Smooth muscle cell (in vitro differentiated cells): ENCODE measurements at regions not wholly inside any gene's neighbourhood (a gene's known extent, or its start where the extent isn't known, plus 50 kb on each side); places are given as distances from the start of the nearest gene placed in this dataset.

ENCODE experiments used
- DNase-seq: peaks from one replicate; lab custom pipeline; 2025; ENCODE audit not compliant: unreplicated experiment; lab: John Stamatoyannopoulos, UW
- H2AFZ ChIP-seq: fragments of 200-600 bp; sonication (generic); 2 replicates; pipeline ENCODE4 v1.6.0; 2016; ENCODE audit warnings: antibody characterized with exemption, low read depth, mild to moderate bottlenecking
- H3F3A ChIP-seq: fragments of 200-600 bp; sonication (generic); 2 replicates; pipeline ENCODE4 v1.6.0; 2017; ENCODE audit warnings: antibody characterized with exemption, low read depth
- H3K27ac ChIP-seq: fragments of 200-600 bp; sonication (generic); 2 replicates; pipeline ENCODE4 v1.5.1; 2016; ENCODE audit warnings: low read depth, mild to moderate bottlenecking
- H3K27me3 ChIP-seq: fragments of 200-600 bp; sonication (generic); 2 replicates; pipeline ENCODE4 v1.6.1; 2016; ENCODE audit warnings: low read depth, mild to moderate bottlenecking
- H3K36me3 ChIP-seq: fragments of 200-600 bp; sonication (generic); 2 replicates; pipeline ENCODE4 v1.5.1; 2016; ENCODE audit warnings: low read depth
- H3K4me1 ChIP-seq: fragments of 200-600 bp; sonication (generic); 2 replicates; pipeline ENCODE4 v1.5.1; 2016; ENCODE audit warnings: low read depth
- H3K4me2 ChIP-seq: fragments of 200-600 bp; sonication (generic); 2 replicates; pipeline ENCODE4 v1.6.0; 2016; ENCODE audit warnings: mild to moderate bottlenecking
- H3K4me3 ChIP-seq: fragments of 200-600 bp; sonication (generic); 2 replicates; pipeline ENCODE4 v1.5.1; 2016; ENCODE audit warnings: mild to moderate bottlenecking
- H3K79me2 ChIP-seq: fragments of 200-600 bp; sonication (generic); 2 replicates; pipeline ENCODE4 v1.6.0; 2016; ENCODE audit warnings: low read depth, mild to moderate bottlenecking
- H3K9ac ChIP-seq: fragments of 200-600 bp; sonication (generic); 2 replicates; pipeline ENCODE4 v1.6.0; 2016; ENCODE audit warnings: low read depth
- H3K9me3 ChIP-seq: fragments of 200-600 bp; sonication (generic); replicated peaks from 2 replicates; pipeline ENCODE4 v1.5.1; 2016; ENCODE audit warnings: low read depth
- H4K20me1 ChIP-seq: fragments of 200-600 bp; sonication (generic); 2 replicates; pipeline ENCODE4 v1.6.0; 2016; ENCODE audit warnings: low read depth
- WGBS: methylation state at CpG from one replicate; pipeline ENCODE4 v1.1.7; 2016; ENCODE audit warnings: low lambda C conversion rate; 5-methylcytosine and 5-hydroxymethylcytosine counted together
- TF ChIP-seq, protein P1 (sequence below): fragments of 200-600 bp; sonication (generic); IDR thresholded peaks from 2 replicates; pipeline ENCODE4 v1.5.1; 2017; ENCODE audit warnings: borderline replicate concordance, mild to moderate bottlenecking, antibody characterized with exemption; ENCODE audit not compliant: insufficient read depth, poor library complexity, severe bottlenecking

DNA sequence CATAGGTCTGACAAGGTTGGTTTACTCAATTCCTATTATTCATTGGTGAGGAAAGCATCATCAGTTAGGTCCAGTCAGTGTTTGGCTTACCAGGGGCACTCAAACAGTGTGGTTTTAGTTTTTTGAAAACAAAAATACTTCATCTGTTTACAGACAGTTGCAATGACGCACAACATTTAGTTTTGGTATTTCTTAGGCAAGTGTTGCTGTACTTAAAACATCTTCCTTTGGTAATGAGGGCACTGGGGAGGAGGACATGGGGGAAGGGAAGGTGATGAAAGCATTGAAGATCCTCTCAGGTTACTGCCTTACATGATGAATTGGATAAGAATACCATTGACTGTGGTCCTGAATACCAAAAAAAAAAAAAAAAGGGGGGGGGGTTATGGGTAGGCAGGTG is 93.7 kb upstream of the MAOA start:
- Histone ChIP-seq H3K4me2 (no peak overlapping the region), H2AFZ (no peak overlapping the region), H4K20me1 (no peaks in the 10 kb centered on the region), H3K79me2 (no peaks in the 10 kb centered on the region), H3K27me3 (no peaks in the 10 kb centered on the region), H3K27ac (no peak overlapping the region), H3K36me3 (no peaks in the 10 kb centered on the region), H3K4me1 (peaks cover 4% of the 10 kb centered on the region), H3F3A (no peaks in the 10 kb centered on the region), H3K9ac (no peak overlapping the region), H3K4me3 (no peak overlapping the region), H3K9me3 (no peaks in the 10 kb centered on the region)
- no peak for DNase-seq
- WGBS, result 88% methylated on average over 1 of the region's 1 CpG
- TF ChIP-seq, protein P1, sequence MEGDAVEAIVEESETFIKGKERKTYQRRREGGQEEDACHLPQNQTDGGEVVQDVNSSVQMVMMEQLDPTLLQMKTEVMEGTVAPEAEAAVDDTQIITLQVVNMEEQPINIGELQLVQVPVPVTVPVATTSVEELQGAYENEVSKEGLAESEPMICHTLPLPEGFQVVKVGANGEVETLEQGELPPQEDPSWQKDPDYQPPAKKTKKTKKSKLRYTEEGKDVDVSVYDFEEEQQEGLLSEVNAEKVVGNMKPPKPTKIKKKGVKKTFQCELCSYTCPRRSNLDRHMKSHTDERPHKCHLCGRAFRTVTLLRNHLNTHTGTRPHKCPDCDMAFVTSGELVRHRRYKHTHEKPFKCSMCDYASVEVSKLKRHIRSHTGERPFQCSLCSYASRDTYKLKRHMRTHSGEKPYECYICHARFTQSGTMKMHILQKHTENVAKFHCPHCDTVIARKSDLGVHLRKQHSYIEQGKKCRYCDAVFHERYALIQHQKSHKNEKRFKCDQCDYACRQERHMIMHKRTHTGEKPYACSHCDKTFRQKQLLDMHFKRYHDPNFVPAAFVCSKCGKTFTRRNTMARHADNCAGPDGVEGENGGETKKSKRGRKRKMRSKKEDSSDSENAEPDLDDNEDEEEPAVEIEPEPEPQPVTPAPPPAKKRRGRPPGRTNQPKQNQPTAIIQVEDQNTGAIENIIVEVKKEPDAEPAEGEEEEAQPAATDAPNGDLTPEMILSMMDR, result no peak

DNA sequence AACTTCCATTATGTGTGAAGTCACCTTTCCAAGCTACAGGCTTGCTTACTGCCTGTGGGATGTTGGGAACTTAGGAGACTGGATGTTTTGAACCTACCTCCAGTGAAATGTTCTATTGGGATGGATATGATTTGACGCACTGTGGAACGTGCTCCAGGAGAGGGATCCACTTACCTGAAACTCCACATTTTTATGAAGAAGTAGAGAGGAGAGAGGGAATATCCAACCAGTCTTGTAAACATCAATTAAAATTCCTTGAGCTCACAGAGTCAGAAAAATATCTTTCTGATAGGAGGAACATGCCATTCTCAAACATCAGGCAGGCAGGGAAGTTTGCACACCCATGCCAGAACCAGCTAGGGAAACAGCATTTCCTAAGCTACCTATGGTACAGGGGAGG is 91.1 kb upstream of the MAOA start:
- Histone ChIP-seq H3K9me3 (no peaks in the 10 kb centered on the region), H3F3A (no peaks in the 10 kb centered on the region), H2AFZ (no peak overlapping the region), H3K36me3 (no peaks in the 10 kb centered on the region), H3K27ac (no peak overlapping the region), H3K4me1 (no peaks in the 10 kb centered on the region), H3K9ac (no peak overlapping the region), H4K20me1 (no peaks in the 10 kb centered on the region), H3K79me2 (no peaks in the 10 kb centered on the region), H3K4me3 (no peak overlapping the region), H3K27me3 (no peaks in the 10 kb centered on the region), H3K4me2 (no peak overlapping the region)
- TF ChIP-seq, protein P1, result no peak
- no peak for DNase-seq
- 82% methylated on average over 2 of the region's 2 CpGs for WGBS

DNA sequence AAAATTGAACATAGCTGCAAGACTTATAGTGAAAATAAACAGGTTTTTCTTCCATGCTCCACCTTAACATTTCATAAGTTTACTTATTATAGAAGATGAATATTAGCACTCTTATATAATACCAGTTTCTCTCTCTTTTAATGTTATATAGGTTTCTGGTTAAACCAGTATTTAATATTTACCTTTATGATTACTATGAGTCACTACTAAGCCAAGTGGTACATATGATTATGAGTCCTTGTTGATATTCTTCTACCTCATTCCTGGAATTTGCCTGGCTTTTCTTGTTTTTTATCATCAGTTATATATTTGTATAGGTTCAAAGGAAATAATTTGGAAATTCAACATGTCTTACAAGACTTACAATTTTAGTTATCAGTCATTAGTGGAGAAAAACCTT is 89.9 kb upstream of the MAOA start:
- Histone ChIP-seq H3K27me3 (no peaks in the 10 kb centered on the region), H3K4me3 (no peak overlapping the region), H3F3A (no peaks in the 10 kb centered on the region), H3K36me3 (no peaks in the 10 kb centered on the region), H3K27ac (no peak overlapping the region), H3K9me3 (no peaks in the 10 kb centered on the region), H3K9ac (no peak overlapping the region), H3K4me1 (no peaks in the 10 kb centered on the region), H3K4me2 (no peak overlapping the region), H3K79me2 (no peaks in the 10 kb centered on the region), H2AFZ (no peak overlapping the region), H4K20me1 (no peaks in the 10 kb centered on the region)
- no peak for DNase-seq
- TF ChIP-seq, protein P1, result no peak

DNA sequence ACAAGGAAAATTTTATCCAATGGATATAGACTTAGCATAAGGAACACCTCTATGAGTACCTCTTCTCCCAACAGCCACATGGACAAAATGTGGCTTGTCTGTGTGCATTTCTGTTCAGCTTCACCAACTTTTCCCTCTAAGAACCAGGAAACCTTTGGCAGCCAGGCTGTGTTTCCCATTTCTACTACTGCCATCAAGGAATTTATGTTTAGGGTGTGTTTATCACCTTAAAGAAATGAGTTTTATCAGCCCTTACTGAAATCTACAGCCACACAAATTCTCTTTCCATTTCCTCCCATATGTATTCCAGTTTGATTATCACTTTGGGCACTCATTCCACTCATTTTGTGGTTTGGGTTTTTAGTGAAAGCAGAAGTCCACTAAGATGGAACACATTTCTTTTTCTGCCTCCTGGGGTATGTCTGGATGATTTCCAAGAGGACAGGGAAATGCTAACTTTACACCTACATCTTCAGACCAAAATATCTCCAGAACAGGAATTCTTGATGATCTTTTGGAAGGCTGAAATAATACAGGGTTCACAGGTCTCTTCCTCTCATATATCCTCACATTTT is 82.6 kb upstream of the MAOA start:
- no peak overlapping the region for H3K4me2 ChIP-seq
- H3K79me2 ChIP-seq, result no peaks in the 10 kb centered on the region
- no peak overlapping the region for H3K27ac ChIP-seq
- no peaks in the 10 kb centered on the region for H4K20me1 ChIP-seq
- H3K9me3 ChIP-seq, result no peaks in the 10 kb centered on the region
- no peak for DNase-seq
- no peak overlapping the region for H2AFZ ChIP-seq
- H3K4me3 ChIP-seq, result no peak overlapping the region
- H3K4me1 ChIP-seq, result no peaks in the 10 kb centered on the region
- H3K27me3 ChIP-seq, result no peaks in the 10 kb centered on the region
- H3K36me3 ChIP-seq, result no peaks in the 10 kb centered on the region
- TF ChIP-seq, protein P1, result no peak
- H3F3A ChIP-seq, result no peaks in the 10 kb centered on the region
- no peak overlapping the region for H3K9ac ChIP-seq
